SH-SY5Y (cell line): ENCODE measurements at regions not wholly inside any gene's neighbourhood (a gene's known extent, or its start where the extent isn't known, plus 50 kb on each side); places are given as distances from the start of the nearest gene placed in this dataset.

Experiments
- GATA2 ChIP-seq: IDR thresholded peaks from 2 replicates; pipeline ENCODE4 v1.6.1; 2011; ENCODE audit warnings: mild to moderate bottlenecking, low read depth, low read length
- GATA3 ChIP-seq: IDR thresholded peaks from 2 replicates; pipeline ENCODE4 v1.6.1; 2011; ENCODE audit warnings: low read depth, mild to moderate bottlenecking, low read length, moderate library complexity

DNA sequence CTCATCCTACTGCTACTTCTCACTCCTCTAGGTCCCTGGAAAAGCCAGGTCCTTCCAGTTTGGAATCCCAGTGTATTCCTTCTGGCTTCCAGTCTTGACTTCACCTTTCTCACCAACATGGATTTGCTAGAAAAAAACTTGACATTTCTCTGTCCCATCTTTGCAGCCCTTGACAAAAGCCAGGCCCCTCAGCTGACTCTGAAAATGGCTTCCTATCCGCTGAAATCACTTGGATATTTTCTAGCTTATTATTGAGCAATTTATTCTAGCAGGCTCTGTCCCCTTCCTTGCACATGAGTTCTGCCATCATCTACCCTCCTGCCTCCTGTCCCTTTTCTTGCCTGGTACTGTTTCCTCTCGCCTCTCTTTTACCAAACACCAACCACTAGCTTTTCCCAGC is 427.2 kb downstream of the BUD13 start:
- no peak for TF ChIP-seq GATA3
- TF ChIP-seq GATA2 = no peak
